HG03045 (cell line): ENCODE measurements at regions not wholly inside any gene's neighbourhood (a gene's known extent, or its start where the extent isn't known, plus 50 kb on each side); places are given as distances from the start of the nearest gene placed in this dataset.

Source experiments
- ATAC-seq: cut with Tn5 transposase; IDR thresholded peaks from one replicate; pipeline ENCODE4 v1.9.1; 2021; ENCODE audit warnings: mild to moderate bottlenecking, moderate library complexity; ENCODE audit not compliant: unreplicated experiment

DNA sequence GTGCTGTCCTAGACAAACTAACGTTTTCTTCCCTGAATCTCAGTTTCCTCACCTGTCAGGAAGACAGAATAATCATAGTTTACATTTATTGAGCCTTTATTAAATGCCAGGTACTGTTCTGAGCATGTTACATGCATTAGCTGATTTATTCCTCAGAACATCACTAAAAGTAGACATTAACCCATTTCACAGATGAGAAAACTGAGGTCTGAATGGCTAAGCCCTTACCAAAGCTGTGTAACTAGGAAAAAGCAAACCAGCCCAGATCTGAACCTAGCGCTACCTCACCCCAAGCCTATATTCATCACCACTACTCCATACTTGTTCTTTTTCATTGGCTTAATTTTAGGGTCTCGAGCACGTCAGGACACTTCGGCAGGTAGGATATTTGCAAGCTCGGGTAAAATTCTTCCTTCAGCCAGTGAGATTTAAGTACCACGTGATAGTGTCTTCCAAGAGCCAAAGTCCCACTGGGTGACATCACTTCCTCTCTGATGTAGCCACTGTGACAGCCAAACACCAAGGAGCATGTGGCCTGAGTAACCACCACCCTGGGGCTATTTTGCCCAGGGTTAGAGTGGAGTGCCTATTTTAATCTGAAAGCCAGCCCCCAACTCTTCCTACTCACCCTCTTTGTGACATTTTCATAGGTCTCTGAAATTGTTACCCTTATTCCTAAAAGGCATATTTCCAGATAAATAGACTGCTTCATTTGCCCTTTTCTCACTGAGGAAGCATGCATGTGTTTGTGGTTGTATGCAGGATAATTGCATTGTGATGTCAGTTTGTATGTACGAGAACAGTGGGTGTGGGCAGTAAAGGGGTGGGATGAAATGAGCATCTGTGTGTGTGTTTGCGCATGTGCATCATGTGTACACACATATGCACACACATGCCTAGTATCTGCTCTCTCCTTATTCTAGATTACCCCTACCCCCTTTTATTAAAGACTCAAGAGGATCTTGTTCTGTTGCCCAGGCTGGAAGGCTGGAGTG lies 62.2 kb upstream of the WSCD2 start:
- ATAC-seq: no peak

DNA sequence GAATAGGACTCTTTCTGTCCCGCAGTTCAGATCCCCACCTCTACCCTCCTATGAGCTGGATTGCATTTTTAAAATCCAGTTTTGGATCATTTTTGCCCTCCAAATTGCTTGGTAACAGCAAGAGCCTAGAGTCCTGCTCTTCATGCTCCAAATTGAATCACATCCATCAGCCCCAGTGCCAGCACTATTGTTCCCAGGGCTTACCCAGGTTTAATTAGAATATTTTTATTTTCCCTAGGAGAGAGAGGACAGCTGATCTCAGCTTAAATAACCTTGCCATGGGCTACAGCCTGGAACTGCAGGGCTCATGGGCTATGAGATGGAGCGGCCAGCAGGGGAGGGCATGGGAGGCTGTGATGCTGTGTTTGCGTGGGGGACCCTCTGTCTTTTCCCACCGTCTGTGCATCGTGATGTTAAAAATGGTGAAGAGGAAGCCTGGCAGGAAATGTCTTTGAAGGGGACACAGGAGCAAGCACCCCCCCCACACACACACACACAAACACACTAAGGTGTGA lies 59.4 kb upstream of the WSCD2 start:
- no peak for ATAC-seq

DNA sequence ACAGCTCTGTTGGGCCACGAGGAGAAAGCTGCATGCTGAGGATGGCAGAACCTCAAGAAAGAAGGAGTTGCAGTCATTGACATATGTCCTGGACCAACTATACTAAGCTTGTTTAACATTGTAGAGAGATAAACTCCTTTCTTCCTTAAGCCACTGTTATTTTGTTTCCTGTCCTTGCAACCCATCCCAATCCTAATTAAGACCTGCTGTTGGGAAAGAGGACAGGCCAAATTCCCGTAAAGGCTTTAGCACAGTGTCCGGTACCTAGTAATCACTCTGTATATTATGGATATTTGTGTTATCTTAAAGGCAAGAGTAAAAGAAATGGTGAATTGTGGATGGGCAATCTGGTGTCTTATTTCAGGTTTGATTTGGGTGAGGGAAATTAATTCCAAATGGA lies 53.5 kb upstream of the WSCD2 start:
- ATAC-seq: no peak

DNA sequence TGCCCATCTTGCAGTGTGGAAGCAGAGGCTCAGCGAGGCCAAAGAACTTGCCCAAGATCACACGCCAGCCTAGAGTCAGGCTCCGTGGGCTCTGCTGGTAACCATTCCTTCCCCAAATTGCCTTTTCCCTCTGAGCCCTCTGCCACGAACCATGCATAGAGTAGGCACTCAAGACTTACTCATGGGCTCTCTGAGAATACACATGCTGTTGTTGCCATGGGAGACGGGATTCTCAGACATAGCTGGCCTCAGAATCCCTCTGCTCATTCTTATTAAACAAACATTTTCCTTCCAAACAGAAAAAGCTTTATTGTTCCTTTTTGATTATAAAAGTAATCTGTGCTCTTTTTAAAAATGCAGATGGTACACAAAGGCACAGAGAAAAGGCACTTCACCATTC lies 52.5 kb upstream of the WSCD2 start:
- ATAC-seq: no peak

DNA sequence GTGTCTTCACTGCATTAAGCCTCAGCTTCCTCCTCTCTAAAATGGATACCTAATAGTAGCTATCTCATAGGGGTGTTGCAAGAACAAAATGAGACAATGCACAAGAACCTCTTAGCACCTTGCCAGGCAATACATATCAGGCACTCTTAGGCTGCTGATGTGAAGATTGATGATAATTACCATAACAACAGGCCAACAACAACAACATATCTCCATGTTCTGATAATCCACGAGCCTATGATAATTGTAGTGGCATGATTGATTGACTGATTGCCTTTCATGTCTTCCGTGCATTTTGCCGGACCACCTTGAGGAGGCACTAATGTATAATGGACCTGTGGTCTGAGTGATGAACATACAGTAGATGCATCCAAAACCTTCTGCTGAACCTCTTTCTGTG lies 50.7 kb upstream of the WSCD2 start:
- ATAC-seq: no peak
